Activated CD8-positive, alpha-beta memory T cell treated with anti-CD3 and anti-CD28 coated beads for 36 hours (primary cell): ENCODE measurements at regions not wholly inside any gene's neighbourhood (a gene's known extent, or its start where the extent isn't known, plus 50 kb on each side); places are given as distances from the start of the nearest gene placed in this dataset.

Experiments
- CTCF ChIA-PET: fragments of 350-600 bp; sonication (Branson Sonifier 250); formaldehyde crosslinking; loops from one replicate; lab custom pipeline; 2021; ENCODE audit warnings: antibody characterized with exemption; lab: Charles Lee
- POLR2A ChIA-PET: fragments of 350-600 bp; sonication (Branson Sonifier 250); formaldehyde crosslinking; loops from one replicate; lab custom pipeline; 2021; ENCODE audit warnings: antibody characterized with exemption; lab: Charles Lee

DNA sequence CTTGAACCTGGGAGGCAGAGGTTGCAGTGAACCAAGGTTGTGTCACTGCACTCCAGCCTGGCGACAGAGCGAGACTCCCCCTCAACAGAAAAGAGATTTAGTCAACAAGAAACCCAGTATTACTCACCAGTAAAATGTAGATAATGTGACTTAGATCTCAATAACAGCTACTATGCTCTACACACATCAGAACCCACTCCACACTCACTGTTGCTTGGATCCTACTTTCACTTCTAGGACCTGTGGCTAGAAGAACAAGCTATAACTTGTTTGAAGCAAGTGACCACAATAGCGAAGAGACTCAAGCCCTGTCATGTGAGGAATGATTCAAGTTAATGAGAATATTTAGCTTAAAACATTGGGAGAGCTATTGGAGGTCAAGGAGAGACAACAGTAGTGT lies 100.7 kb downstream of the ANXA2 start:
- POLR2A ChIA-PET: no interaction called here
- CTCF ChIA-PET: no interaction called here
